GM21390 (cell line): ENCODE measurements at regions not wholly inside any gene's neighbourhood (a gene's known extent, or its start where the extent isn't known, plus 50 kb on each side); places are given as distances from the start of the nearest gene placed in this dataset.

Experiments
- ATAC-seq: cut with Tn5 transposase; IDR thresholded peaks from one replicate; pipeline ENCODE4 v1.9.1; 2021; ENCODE audit not compliant: unreplicated experiment

GRCh38 chr2:134136731-134137130, 117.1 kb upstream of the MGAT5 start:
- no peak for ATAC-seq

GRCh38 chr2:134137182-134137611, 116.7 kb upstream of the MGAT5 start:
- no peak for ATAC-seq

- ATAC-seq, result no peak
Measured at GRCh38 chr2:134138115-134138514, 115.8 kb upstream of the MGAT5 start.

- ATAC-seq, result no peak
Measured at GRCh38 chr2:134139611-134140010, 114.3 kb upstream of the MGAT5 start.

- ATAC-seq, result no peak
Measured at GRCh38 chr2:134140251-134140661, 113.6 kb upstream of the MGAT5 start.

- no peak for ATAC-seq
Measured at GRCh38 chr2:134141598-134142340, 112.1 kb upstream of the MGAT5 start.

GRCh38 chr2:134142341-134142738, 111.5 kb upstream of the MGAT5 start:
- ATAC-seq, result no peak

- no peak for ATAC-seq
Measured at GRCh38 chr2:134142903-134143302, 111.0 kb upstream of the MGAT5 start.

GRCh38 chr2:134143568-134143967, 110.3 kb upstream of the MGAT5 start:
- ATAC-seq, result no peak

GRCh38 chr2:134144081-134144596, 109.7 kb upstream of the MGAT5 start:
- ATAC-seq, result no peak

- no peak for ATAC-seq
Measured at GRCh38 chr2:134144651-134145050, 109.2 kb upstream of the MGAT5 start.

- ATAC-seq, result no peak
Measured at GRCh38 chr2:134145519-134145918, 108.4 kb upstream of the MGAT5 start.

GRCh38 chr2:134146161-134146560, 107.7 kb upstream of the MGAT5 start:
- ATAC-seq, result no peak

GRCh38 chr2:134146620-134147019, 107.3 kb upstream of the MGAT5 start:
- ATAC-seq, result no peak

GRCh38 chr2:134148172-134148571, 105.7 kb upstream of the MGAT5 start:
- no peak for ATAC-seq

- ATAC-seq, result no peak
Measured at GRCh38 chr2:134148843-134149472, 104.9 kb upstream of the MGAT5 start.

- no peak for ATAC-seq
Measured at GRCh38 chr2:134149904-134150303, 104.0 kb upstream of the MGAT5 start.

GRCh38 chr2:134150760-134151159, 103.1 kb upstream of the MGAT5 start:
- ATAC-seq, result no peak

GRCh38 chr2:134152045-134153010, 101.5 kb upstream of the MGAT5 start:
- ATAC-seq, result no peak

- ATAC-seq, result no peak
Measured at GRCh38 chr2:134153294-134153880, 100.5 kb upstream of the MGAT5 start.

- ATAC-seq, result peak; percentile 73
Measured at GRCh38 chr2:134154246-134154645, 99.6 kb upstream of the MGAT5 start.
